H7 (cell line): ENCODE measurements at regions not wholly inside any gene's neighbourhood (a gene's known extent, or its start where the extent isn't known, plus 50 kb on each side); places are given as distances from the start of the nearest gene placed in this dataset.
A peak's percentile ranks its signal among the peaks of the same experiment; 100 is the strongest.

ENCODE experiments used
- DNase-seq: peaks from one replicate; pipeline ENCODE4 v3.0.0; 2012
- H3K27me3 ChIP-seq: 2 replicates; pipeline ENCODE4 v1.6.0; 2011; ENCODE audit warnings: mild to moderate bottlenecking, low read length; ENCODE audit not compliant: control insufficient read depth, insufficient read depth
- H3K36me3 ChIP-seq: replicated peaks from 2 replicates; pipeline ENCODE4 v1.5.1; 2011; ENCODE audit warnings: low read length; ENCODE audit not compliant: control insufficient read depth, insufficient read depth
- H3K4me3 ChIP-seq: 2 replicates; pipeline ENCODE4 v1.5.1; 2011; ENCODE audit warnings: low read depth, mild to moderate bottlenecking, control low read depth, low read length, moderate library complexity; ENCODE audit not compliant: insufficient read depth

GRCh38 chr1:189141056-189141455 is 1336.6 kb downstream of the BRINP3 start:
- H3K36me3 ChIP-seq: no peaks in the 10 kb centered on the region
- H3K27me3 ChIP-seq: no peaks in the 10 kb centered on the region
- DNase-seq: no peak
- H3K4me3 ChIP-seq: no peak overlapping the region

GRCh38 chr1:189149547-189150375 is 1327.9 kb downstream of the BRINP3 start:
- Histone ChIP-seq H3K27me3 (no peaks in the 10 kb centered on the region), H3K4me3 (no peak overlapping the region), H3K36me3 (no peaks in the 10 kb centered on the region)
- peak; percentile 16 for DNase-seq

DNA sequence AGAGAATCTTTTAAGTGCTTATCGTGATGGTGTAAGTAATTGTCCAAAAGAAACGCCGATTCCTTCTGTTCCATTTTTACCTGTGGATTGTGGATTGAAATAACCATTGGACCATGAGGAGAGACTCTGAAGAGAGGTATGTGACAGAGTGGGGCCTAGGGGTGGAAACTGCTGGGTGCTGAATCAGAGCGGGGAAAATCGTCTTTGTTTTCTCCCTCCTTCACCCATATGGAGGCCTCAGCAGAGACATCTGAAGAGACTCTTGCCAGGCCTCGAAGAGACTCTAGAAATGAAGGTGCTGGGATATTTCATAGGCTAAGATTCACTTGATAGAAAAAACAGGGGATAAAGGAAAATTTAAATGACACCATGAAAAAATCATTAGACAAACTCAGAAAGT is 1327.0 kb downstream of the BRINP3 start:
- no peak for DNase-seq
- no peaks in the 10 kb centered on the region for H3K27me3 ChIP-seq
- no peaks in the 10 kb centered on the region for H3K36me3 ChIP-seq
- no peak overlapping the region for H3K4me3 ChIP-seq

- no peaks in the 10 kb centered on the region for H3K36me3 ChIP-seq
- no peak for DNase-seq
Observed at GRCh38 chr1:189151361-189151760, 1326.3 kb downstream of the BRINP3 start.

GRCh38 chr1:189152685-189153084 is 1325.0 kb downstream of the BRINP3 start:
- no peaks in the 10 kb centered on the region for H3K36me3 ChIP-seq
- H3K4me3 ChIP-seq: no peak overlapping the region
- DNase-seq: no peak
- no peaks in the 10 kb centered on the region for H3K27me3 ChIP-seq

More at GRCh38 chr1:189151361-189151760, 1326.3 kb downstream of the BRINP3 start:
- Histone ChIP-seq H3K27me3 (no peaks in the 10 kb centered on the region), H3K4me3 (no peak overlapping the region)

DNA sequence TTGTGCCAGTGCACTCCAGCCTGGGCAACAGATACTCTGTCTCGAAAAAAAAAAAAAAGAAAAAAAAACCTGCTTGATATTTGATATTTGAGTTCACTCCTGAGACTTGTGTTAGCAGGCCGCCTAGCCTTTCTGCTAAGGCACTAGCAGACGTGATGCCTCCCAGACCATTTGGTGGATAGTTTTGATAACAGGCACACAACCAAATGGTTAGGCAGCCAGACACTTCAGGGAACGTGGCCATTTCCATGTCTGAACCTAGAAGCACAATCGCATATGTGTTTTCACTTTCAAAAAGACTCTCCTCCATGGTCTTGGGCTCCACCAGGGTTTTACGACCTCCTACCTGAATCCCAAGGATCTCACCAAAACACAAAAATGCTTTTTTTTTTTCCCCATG is 1319.5 kb downstream of the BRINP3 start:
- no peaks in the 10 kb centered on the region for H3K27me3 ChIP-seq
- no peaks in the 10 kb centered on the region for H3K36me3 ChIP-seq
- H3K4me3 ChIP-seq: no peak overlapping the region
- no peak for DNase-seq

DNA sequence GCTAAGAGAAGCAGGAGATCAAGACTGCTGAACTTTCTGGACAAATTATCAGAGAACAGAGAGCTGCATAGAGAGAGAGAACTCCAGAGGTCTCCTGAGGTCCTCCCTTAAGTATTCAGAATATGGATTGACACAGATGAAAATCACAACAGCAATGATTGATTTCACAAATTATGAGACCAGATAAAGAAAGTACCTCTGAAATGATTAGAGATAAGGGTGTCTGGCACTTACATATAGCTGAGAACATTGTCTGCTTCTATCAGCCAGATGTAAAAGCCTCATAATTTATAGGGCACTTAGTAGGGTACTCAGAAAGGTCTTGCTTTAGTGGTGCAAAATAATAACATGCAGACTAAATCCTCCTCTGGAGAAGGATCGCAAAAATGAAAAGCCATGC is 1301.8 kb downstream of the BRINP3 start:
- no peak overlapping the region for H3K4me3 ChIP-seq
- H3K27me3 ChIP-seq: no peaks in the 10 kb centered on the region
- H3K36me3 ChIP-seq: no peaks in the 10 kb centered on the region
- DNase-seq: no peak

GRCh38 chr1:189180057-189180456 is 1297.6 kb downstream of the BRINP3 start:
- Histone ChIP-seq H3K36me3 (no peaks in the 10 kb centered on the region), H3K4me3 (no peak overlapping the region), H3K27me3 (no peaks in the 10 kb centered on the region)
- DNase-seq: no peak

DNA sequence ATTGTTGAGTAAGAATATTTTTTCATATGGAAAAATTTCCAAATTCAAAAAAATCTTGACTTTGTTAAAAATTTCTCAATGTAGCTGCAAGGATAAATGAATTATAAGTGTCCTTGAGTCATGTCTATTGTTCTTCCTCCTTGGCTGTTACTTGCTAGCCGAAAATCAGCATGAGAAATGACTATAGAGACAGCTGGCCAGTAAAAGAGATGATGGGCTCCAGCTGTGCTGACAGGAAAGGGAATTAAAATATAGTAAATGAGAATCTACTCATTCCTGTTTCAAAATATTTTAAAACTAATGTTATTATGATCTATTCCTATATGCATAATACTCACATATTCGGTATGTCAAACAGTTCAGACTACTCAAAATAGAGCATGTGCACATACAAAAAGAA is 1292.6 kb downstream of the BRINP3 start:
- H3K27me3 ChIP-seq: no peaks in the 10 kb centered on the region
- no peak overlapping the region for H3K4me3 ChIP-seq
- H3K36me3 ChIP-seq: no peaks in the 10 kb centered on the region
- DNase-seq: peak; percentile 0

DNA sequence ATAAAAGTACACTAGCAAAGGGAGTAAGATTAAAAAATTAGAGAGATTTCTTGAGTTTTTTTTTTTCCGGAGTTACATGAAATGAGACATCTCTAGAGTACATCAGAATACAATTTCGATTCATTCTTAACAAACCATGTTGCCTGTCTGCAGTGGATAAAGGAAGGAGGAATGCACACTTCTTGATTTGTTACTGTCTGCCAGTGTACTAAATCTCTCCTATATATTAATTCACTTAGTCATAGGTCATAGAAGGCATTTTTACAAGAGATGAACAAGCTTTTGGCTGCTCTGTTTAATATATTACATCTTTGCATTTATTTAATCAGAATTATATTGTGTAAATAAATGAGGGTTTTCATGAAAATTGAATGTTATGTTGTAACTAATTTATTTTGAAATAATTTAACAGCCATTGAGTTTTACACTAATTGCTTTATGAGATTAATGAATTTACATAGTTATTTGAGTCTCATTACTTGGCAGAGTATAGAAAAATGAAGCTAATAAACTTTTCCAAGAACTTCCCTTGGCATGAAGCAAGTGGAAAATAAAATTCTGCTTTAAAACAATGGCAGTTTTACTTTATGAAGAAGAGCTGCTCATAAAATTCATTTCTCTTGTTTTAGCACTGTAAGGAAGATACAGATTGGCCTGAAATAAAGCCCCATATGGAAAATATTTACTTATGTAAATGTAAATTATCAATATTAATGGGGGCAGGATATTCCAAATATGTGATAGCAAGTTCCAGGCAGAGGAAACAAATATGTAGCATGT is 1284.7 kb downstream of the BRINP3 start:
- Histone ChIP-seq H3K27me3 (no peaks in the 10 kb centered on the region), H3K4me3 (no peak overlapping the region), H3K36me3 (no peaks in the 10 kb centered on the region)
- no peak for DNase-seq

DNA sequence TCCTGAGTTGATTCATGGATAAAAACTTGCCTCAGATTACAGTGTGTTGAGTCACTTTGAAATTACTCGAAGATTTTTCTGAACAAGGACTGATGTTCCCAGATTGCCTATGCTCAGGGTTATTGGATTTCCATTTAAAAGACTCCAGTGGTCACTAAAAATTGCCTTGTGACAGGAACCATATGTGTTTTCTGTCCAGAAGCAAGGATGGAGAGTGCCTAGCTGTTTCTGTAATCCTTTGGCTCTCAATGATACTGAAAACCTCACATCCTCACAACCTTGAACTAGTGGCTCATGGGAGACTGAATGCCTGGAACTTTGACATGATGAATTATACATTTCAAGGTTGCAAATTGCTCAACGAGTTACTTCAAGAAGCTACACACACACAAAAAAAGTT is 1271.8 kb downstream of the BRINP3 start:
- Histone ChIP-seq H3K4me3 (no peak overlapping the region), H3K36me3 (no peaks in the 10 kb centered on the region), H3K27me3 (no peaks in the 10 kb centered on the region)
- no peak for DNase-seq

- no peak overlapping the region for H3K4me3 ChIP-seq
- no peaks in the 10 kb centered on the region for H3K36me3 ChIP-seq
- no peaks in the 10 kb centered on the region for H3K27me3 ChIP-seq
- DNase-seq: no peak
Observed at GRCh38 chr1:189206617-189207016, 1271.0 kb downstream of the BRINP3 start.

GRCh38 chr1:189211742-189212141 is 1265.9 kb downstream of the BRINP3 start:
- DNase-seq: no peak
- Histone ChIP-seq H3K27me3 (no peaks in the 10 kb centered on the region), H3K36me3 (no peaks in the 10 kb centered on the region), H3K4me3 (no peak overlapping the region)

- H3K27me3 ChIP-seq: no peaks in the 10 kb centered on the region
- H3K4me3 ChIP-seq: no peak overlapping the region
- no peaks in the 10 kb centered on the region for H3K36me3 ChIP-seq
- no peak for DNase-seq
Observed at GRCh38 chr1:189212606-189213005, 1265.1 kb downstream of the BRINP3 start.

- no peak overlapping the region for H3K4me3 ChIP-seq
- DNase-seq: no peak
- no peaks in the 10 kb centered on the region for H3K36me3 ChIP-seq
- H3K27me3 ChIP-seq: no peaks in the 10 kb centered on the region
Observed at GRCh38 chr1:189216886-189217285, 1260.8 kb downstream of the BRINP3 start.
